Uterus (tissue), 2 donors: ENCODE measurements at regions not wholly inside any gene's neighbourhood (a gene's known extent, or its start where the extent isn't known, plus 50 kb on each side); places are given as distances from the start of the nearest gene placed in this dataset.

Source experiments
- CTCF ChIP-seq, 4 experiments: fragments of 200-600 bp in 2 of 4; fragments of 450-650 bp in 2 of 4; sonication (generic) in 2 of 4; IDR thresholded peaks; one replicate each; pipeline ENCODE4 v1.5.1; 2016 to 2019; ENCODE audit warnings: antibody characterized with exemption in 4 of 4, mild to moderate bottlenecking in 2 of 4, moderate library complexity in 1 of 4
- POLR2A ChIP-seq, 2 donors: fragments of 450-650 bp; IDR thresholded peaks; one replicate each; pipeline ENCODE4 v1.6.1; 2016; ENCODE audit warnings: antibody characterized with exemption in 2 of 2, mild to moderate bottlenecking in 1 of 2, moderate library complexity in 1 of 2

DNA sequence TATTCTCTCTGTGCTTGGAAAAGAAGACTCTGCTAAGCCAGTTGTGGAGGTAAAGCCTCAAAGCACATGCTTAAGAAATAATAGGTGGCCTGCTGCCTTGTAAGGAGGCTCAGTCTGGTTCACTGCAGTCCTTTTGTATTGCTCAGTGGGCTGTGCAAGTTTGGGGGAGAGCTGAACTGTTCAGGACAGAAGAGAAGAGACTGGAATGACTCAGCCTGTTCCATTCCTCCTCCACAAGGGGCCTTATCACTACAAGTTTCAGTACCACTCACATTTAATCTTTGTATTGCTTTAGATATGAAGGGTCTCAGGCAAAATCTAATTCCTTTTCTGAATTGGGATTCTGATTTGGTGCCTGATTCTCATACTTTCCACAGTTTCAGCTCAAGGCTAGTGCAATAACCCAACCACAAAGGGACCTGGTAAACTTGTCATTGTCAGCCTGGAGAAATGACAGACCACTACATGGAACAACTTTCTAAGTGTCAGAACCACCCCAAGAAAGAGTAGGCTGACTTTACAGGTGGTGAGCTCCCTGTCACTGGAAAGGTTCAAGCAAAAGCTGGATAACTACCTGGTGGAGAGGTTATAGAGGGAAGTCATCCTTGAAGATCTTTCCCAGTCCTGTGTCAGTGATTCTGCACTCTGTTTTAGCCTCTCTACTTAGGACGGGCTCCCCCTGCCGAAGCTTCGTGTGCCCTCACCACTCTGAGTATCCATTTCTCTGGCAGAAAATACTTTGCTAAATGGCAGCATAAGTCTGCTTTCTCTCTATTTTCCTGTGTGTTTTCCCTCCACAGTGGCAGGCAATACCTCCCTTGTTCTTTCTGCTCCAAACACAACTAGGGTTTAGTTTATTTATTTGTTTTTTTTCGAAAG is 162.9 kb upstream of the GJB5 start:
- TF ChIP-seq CTCF (IDR thresholded peaks at IDR 0.05), result no peak
- TF ChIP-seq POLR2A (IDR thresholded peaks at IDR 0.05), result no peak
